Lung (tissue), 11 donors: ENCODE measurements at regions not wholly inside any gene's neighbourhood (a gene's known extent, or its start where the extent isn't known, plus 50 kb on each side); places are given as distances from the start of the nearest gene placed in this dataset.

Experiments
- ATAC-seq: fragments of 200-7000 bp; cut with Tn5 transposase; one replicate; pipeline ENCODE4 v1.9.1; 2020; ENCODE audit warnings: moderate number of reproducible peaks; ENCODE audit not compliant: insufficient read depth, low FRiP score
- DNase-seq, 3 donors: peaks; one replicate each; pipeline ENCODE4 v3.0.0-alpha.2; 2013 to 2017
- H3K27ac ChIP-seq, 2 donors: one replicate each; pipeline ENCODE4 v1.5.1; 2013; ENCODE audit warnings: mild to moderate bottlenecking in 2 of 2, moderate library complexity in 2 of 2, control low read depth in 1 of 2, inconsistent platforms in 1 of 2, low read depth in 1 of 2, low read length in 1 of 2
- H3K27me3 ChIP-seq, 3 donors: one replicate each; pipeline ENCODE4 v1.5.1; 2013; ENCODE audit warnings: low read length in 2 of 3; ENCODE audit not compliant: control insufficient read depth in 3 of 3, insufficient read depth in 3 of 3
- H3K36me3 ChIP-seq, 4 donors: one replicate each; pipeline ENCODE4 v1.5.1; 2013; ENCODE audit warnings: low read length in 4 of 4, mild to moderate bottlenecking in 1 of 4, moderate library complexity in 1 of 4; ENCODE audit not compliant: control insufficient read depth in 4 of 4, insufficient read depth in 4 of 4
- H3K4me1 ChIP-seq, 5 donors: one replicate each; pipeline ENCODE4 v1.5.1; 2013; ENCODE audit warnings: low read length in 5 of 5, mild to moderate bottlenecking in 2 of 5, moderate library complexity in 1 of 5; ENCODE audit not compliant: control insufficient read depth in 5 of 5, insufficient read depth in 5 of 5
- H3K4me3 ChIP-seq: one replicate; pipeline ENCODE4 v1.5.1; 2013; ENCODE audit warnings: mild to moderate bottlenecking, control low read depth, moderate library complexity
- H3K9ac ChIP-seq, 2 donors: one replicate each; pipeline ENCODE4 v1.5.1; 2013; ENCODE audit warnings: low read length in 2 of 2, control low read depth in 1 of 2; ENCODE audit not compliant: insufficient read depth in 1 of 2
- H3K9me3 ChIP-seq, 4 donors: one replicate each; pipeline ENCODE4 v1.5.1; 2013; ENCODE audit warnings: low read length in 3 of 4, mild to moderate bottlenecking in 1 of 4, moderate library complexity in 1 of 4; ENCODE audit not compliant: control insufficient read depth in 4 of 4, insufficient read depth in 3 of 4
- WGBS, 2 donors: extraction: QIAGEN DNeasy Blood & Tissue Kit; methylation state at CpG; one replicate each; pipeline ENCODE4 v1.1.7; 2013; 5-methylcytosine and 5-hydroxymethylcytosine counted together
- TF ChIP-seq, protein P1 (sequence below): IDR thresholded peaks from 2 replicates; pipeline ENCODE4 v1.5.1; 2012; ENCODE audit warnings: mild to moderate bottlenecking; ENCODE audit errors: control extremely low read depth, extremely low read depth
- donor health status: control.
- donor health status: control.
- donor health status: Bipolar disorder and iron deficiency.
- donor health status: healthy.
- donor health status: DM: yes; HTN: yes; CAD: no.

GRCh38 chr9:117546894-117547678, 132.2 kb upstream of the ASTN2 start:
- Histone ChIP-seq H3K9me3 (no peaks in the 10 kb centered on the region), H3K27me3 (no peaks in the 10 kb centered on the region), H3K4me1 (peaks cover 0 to 5% (median 0%) of the 10 kb centered on the region in 5 donors), H3K9ac (no peak overlapping the region), H3K27ac (no peak overlapping the region), H3K36me3 (no peaks in the 10 kb centered on the region), H3K4me3 (no peak overlapping the region)
- WGBS, 2 donors, result 14 to 28% methylated on average over 20 of the region's 20 CpGs
- TF ChIP-seq, protein P1, sequence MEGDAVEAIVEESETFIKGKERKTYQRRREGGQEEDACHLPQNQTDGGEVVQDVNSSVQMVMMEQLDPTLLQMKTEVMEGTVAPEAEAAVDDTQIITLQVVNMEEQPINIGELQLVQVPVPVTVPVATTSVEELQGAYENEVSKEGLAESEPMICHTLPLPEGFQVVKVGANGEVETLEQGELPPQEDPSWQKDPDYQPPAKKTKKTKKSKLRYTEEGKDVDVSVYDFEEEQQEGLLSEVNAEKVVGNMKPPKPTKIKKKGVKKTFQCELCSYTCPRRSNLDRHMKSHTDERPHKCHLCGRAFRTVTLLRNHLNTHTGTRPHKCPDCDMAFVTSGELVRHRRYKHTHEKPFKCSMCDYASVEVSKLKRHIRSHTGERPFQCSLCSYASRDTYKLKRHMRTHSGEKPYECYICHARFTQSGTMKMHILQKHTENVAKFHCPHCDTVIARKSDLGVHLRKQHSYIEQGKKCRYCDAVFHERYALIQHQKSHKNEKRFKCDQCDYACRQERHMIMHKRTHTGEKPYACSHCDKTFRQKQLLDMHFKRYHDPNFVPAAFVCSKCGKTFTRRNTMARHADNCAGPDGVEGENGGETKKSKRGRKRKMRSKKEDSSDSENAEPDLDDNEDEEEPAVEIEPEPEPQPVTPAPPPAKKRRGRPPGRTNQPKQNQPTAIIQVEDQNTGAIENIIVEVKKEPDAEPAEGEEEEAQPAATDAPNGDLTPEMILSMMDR, result no peak
- ATAC-seq (no peak), DNase-seq (peak; percentile 23 to 65 (median 30))

DNA sequence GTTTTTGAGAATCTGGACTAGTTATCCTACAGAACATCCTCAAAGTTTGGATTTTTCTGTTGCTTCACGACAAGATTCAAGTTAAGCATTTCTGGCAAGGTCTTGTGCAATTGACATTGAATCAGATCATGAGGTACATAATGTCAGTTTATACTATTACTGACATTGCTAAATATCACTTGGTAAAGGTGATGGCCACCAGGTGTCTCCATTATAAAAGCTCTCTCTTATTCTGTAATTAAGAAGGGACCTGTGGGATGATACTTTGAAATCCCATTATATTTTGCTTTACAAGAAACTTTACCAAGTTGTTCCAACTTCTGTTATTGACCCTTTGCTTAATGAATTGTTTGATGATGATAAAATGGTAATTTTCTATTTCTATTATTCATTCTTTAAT, 131.0 kb upstream of the ASTN2 start:
- ATAC-seq (no peak), DNase-seq (no peak)
- TF ChIP-seq, protein P1, result no peak
- no peak overlapping the region for H3K4me3 ChIP-seq
- no peak overlapping the region for H3K27ac ChIP-seq
- peaks cover 0 to 13% (median 0%) of the 10 kb centered on the region in 5 donors for H3K4me1 ChIP-seq
- no peaks in the 10 kb centered on the region for H3K9me3 ChIP-seq
- no peaks in the 10 kb centered on the region for H3K27me3 ChIP-seq
- 71 to 87% methylated on average over 1 of the region's 1 CpG for WGBS, 2 donors
- H3K36me3 ChIP-seq, result no peaks in the 10 kb centered on the region
- no peak overlapping the region for H3K9ac ChIP-seq

DNA sequence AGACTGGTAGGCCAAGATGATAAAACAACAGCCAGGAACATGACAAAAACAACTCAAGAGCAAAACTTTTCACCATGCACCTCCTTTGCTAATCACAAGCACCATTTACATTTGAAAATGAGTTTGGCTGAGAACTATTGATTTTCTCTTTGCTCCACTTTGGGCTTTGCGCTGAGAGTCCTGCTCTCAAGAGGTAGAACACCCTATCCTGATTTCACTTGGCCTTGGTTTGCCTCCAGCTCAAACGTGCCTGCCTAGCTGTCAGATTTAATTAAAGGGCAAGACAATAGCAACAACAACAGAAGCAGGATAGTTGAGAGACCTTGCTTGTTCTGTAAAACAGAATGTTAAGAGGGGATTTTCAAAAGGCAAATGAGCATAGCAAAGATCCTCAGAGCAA, 128.2 kb upstream of the ASTN2 start:
- Histone ChIP-seq H3K4me3 (no peak overlapping the region), H3K36me3 (no peaks in the 10 kb centered on the region), H3K9ac (no peak overlapping the region), H3K27me3 (no peaks in the 10 kb centered on the region), H3K4me1 (peaks cover 0 to 13% (median 0%) of the 10 kb centered on the region in 5 donors), H3K9me3 (no peaks in the 10 kb centered on the region), H3K27ac (no peak overlapping the region)
- ATAC-seq (no peak), DNase-seq (no peak)
- 37 to 45% methylated on average over 2 of the region's 2 CpGs for WGBS, 2 donors
- TF ChIP-seq, protein P1, result no peak

GRCh38 chr9:117542021-117542420, 127.2 kb upstream of the ASTN2 start:
- H3K9ac ChIP-seq, result no peak overlapping the region
- WGBS, 2 donors, result 47 to 60% methylated on average over 3 of the region's 3 CpGs
- no peak overlapping the region for H3K27ac ChIP-seq
- no peaks in the 10 kb centered on the region for H3K9me3 ChIP-seq
- H3K4me3 ChIP-seq, result no peak overlapping the region
- H3K36me3 ChIP-seq, result no peaks in the 10 kb centered on the region
- no peak for ATAC-seq
- peak; percentile 13 to 70 (median 68) for DNase-seq
- no peaks in the 10 kb centered on the region for H3K27me3 ChIP-seq
- peaks cover 0 to 8% (median 0%) of the 10 kb centered on the region in 5 donors for H3K4me1 ChIP-seq
- TF ChIP-seq, protein P1, result no peak
